K562 (cell line): ENCODE measurements at regions not wholly inside any gene's neighbourhood (a gene's known extent, or its start where the extent isn't known, plus 50 kb on each side); places are given as distances from the start of the nearest gene placed in this dataset.

ENCODE experiments used
- ATAC-seq: fragments of 200-7000 bp; cut with Tn5 transposase; 3 replicates; pipeline ENCODE4 v1.9.1; 2020; ENCODE audit warnings: moderate library complexity
- BruUV-seq: library from RNA; stranded (reverse); fragments of 400-500 nt; replicated peaks from 2 replicates; lab custom pipeline; 2021; lab: Mats Ljungman, UMichigan
- CTCF ChIA-PET: fragments of 300-600 bp; formaldehyde crosslinking; extraction: SDS; loops from one replicate; lab custom pipeline; 2021; ENCODE audit warnings: low intra/inter-chr PET ratio; lab: Yijun Ruan, JAX
- POLR2A ChIA-PET: fragments of 300-600, 350-650 bp; sonication (Branson Sonifier 250); formaldehyde crosslinking; extraction: SDS; loops from one replicate; lab custom pipeline; 2021; ENCODE audit warnings: antibody characterized with exemption, inconsistent platforms; lab: Yijun Ruan, JAX
- DNase-seq, 4 experiments: peaks; one replicate each; pipeline versions ENCODE4 v3.0.0 to v3.0.0-alpha.2; 2011 to 2018; ENCODE audit warnings: low spot score in 3 of 4, mixed read lengths in 3 of 4; ENCODE audit errors: extremely low read depth in 1 of 4
- FAIRE-seq: peaks from 2 replicates; lab custom pipeline; 2011; peaks lifted over from hg19 to GRCh38; lab: Jason Lieb, UNC
- H2AFZ ChIP-seq: 2 replicates; pipeline ENCODE4 v1.6.0; 2011; ENCODE audit warnings: low read depth, low read length, control low read depth, inconsistent platforms
- H3K27ac ChIP-seq: fragments of 200-600 bp; 3 replicates; pipeline ENCODE4 v1.8.0; 2011; ENCODE audit warnings: low read depth, mild to moderate bottlenecking, control low read depth, inconsistent platforms, low read length, moderate library complexity, mixed read lengths; ENCODE audit errors: extremely low read depth
- H3K27me3 ChIP-seq, 2 experiments: fragments of 300-600 bp in 1 of 2; 2 replicates in 1 of 2; 3 replicates in 1 of 2; pipeline versions ENCODE4 v1.6.0 to v1.8.0; 2011; ENCODE audit warnings: inconsistent platforms in 2 of 2, low read length in 2 of 2, mild to moderate bottlenecking in 1 of 2, mixed read lengths in 1 of 2, moderate library complexity in 1 of 2; ENCODE audit not compliant: control insufficient read depth in 2 of 2, insufficient read depth in 2 of 2
- H3K36me3 ChIP-seq: fragments of 300-600 bp; 3 replicates; pipeline ENCODE4 v1.8.0; 2011; ENCODE audit warnings: mild to moderate bottlenecking, low read length, inconsistent platforms; ENCODE audit not compliant: control insufficient read depth, insufficient read depth
- H3K4me1 ChIP-seq, 2 experiments: fragments of 200-600 bp in 1 of 2; replicated peaks in 1 of 2; 2 replicates in 1 of 2; 3 replicates in 1 of 2; pipeline versions ENCODE4 v1.5.1 to v1.8.0; 2011; ENCODE audit warnings: inconsistent platforms in 2 of 2, low read length in 2 of 2, mild to moderate bottlenecking in 1 of 2, mixed read lengths in 1 of 2, moderate library complexity in 1 of 2; ENCODE audit not compliant: control insufficient read depth in 2 of 2, insufficient read depth in 2 of 2
- H3K4me2 ChIP-seq: 2 replicates; pipeline ENCODE4 v1.6.1; 2011; ENCODE audit warnings: low read length, control low read depth, inconsistent platforms, mixed read lengths; ENCODE audit not compliant: insufficient read depth
- H3K4me3 ChIP-seq: fragments of 200-600 bp; sonication (generic), shearing (Covaris generic); 2 replicates; pipeline ENCODE4 v1.5.1; 2016; ENCODE audit warnings: control low read depth, inconsistent platforms
- H3K79me2 ChIP-seq: fragments of 200-600 bp; 3 replicates; pipeline ENCODE4 v1.8.0; 2011; ENCODE audit warnings: low read length, inconsistent platforms; ENCODE audit not compliant: control insufficient read depth, insufficient read depth
- H3K9ac ChIP-seq, 2 experiments: 2 replicates each; pipeline versions ENCODE4 v1.6.0 to v1.6.1; 2011; ENCODE audit warnings: low read depth in 2 of 2, low read length in 2 of 2, control low read depth in 1 of 2, inconsistent platforms in 1 of 2, mild to moderate bottlenecking in 1 of 2, mixed read lengths in 1 of 2; ENCODE audit not compliant: insufficient read depth in 1 of 2
- H3K9me1 ChIP-seq: one replicate; pipeline ENCODE4 v1.6.0; 2011; ENCODE audit warnings: inconsistent platforms, mild to moderate bottlenecking, low read length, moderate library complexity; ENCODE audit not compliant: control insufficient read depth, insufficient read depth
- H3K9me3 ChIP-seq: replicated peaks from 2 replicates; pipeline ENCODE4 v1.5.1; 2011; ENCODE audit warnings: low read depth, low read length, inconsistent platforms; ENCODE audit not compliant: control insufficient read depth, insufficient read depth
- H4K20me1 ChIP-seq: replicated peaks from 2 replicates; pipeline ENCODE4 v1.6.1; 2011; ENCODE audit warnings: low read length, inconsistent platforms, mixed read lengths; ENCODE audit not compliant: control insufficient read depth, insufficient read depth
- CBX1 ChIP-seq: sonication (generic); IDR thresholded peaks from 2 replicates; pipeline ENCODE4 v1.6.1; 2016; ENCODE audit warnings: antibody characterized with exemption, low read depth, mild to moderate bottlenecking
- CHD2 ChIP-seq: IDR thresholded peaks from 2 replicates; pipeline ENCODE4 v1.6.1; 2011; ENCODE audit warnings: low read depth, low read length
- FOSL1 ChIP-seq: fragments of 200-800 bp; sonication (Bioruptor generic); conservative IDR thresholded peaks from 2 replicates; pipeline ENCODE4 v1.6.1; 2016; ENCODE audit warnings: missing genetic modification characterization, missing compliant biosample characterization
- HMG20A ChIP-seq: fragments of 450-650 bp; formaldehyde crosslinking; conservative IDR thresholded peaks from 2 replicates; pipeline ENCODE4 v1.4.0; 2020; ENCODE audit warnings: mild to moderate bottlenecking, mixed read lengths
- ZNF76 ChIP-seq: fragments of 250-450 bp; sonication (Bioruptor Pico); IDR thresholded peaks from 2 replicates; pipeline ENCODE4 v1.4.0; 2020; ENCODE audit warnings: mild to moderate bottlenecking, moderate library complexity, borderline replicate concordance
- WGBS: fragments of 100-300 bp; shearing (Covaris generic); methylation state at CpG from one replicate; pipeline ENCODE4 v1.1.6; 2016; ENCODE audit warnings: low coverage, mixed read lengths; ENCODE audit not compliant: insufficient coverage; ENCODE audit errors: missing lambda C conversion rate; 5-methylcytosine and 5-hydroxymethylcytosine counted together
- in situ Hi-C: fragments of 300-500 bp; cut with MboI; formaldehyde crosslinking; loops from 4 replicates; pipeline ENCODE4 v1.15.0; 2018; ENCODE audit warnings: inconsistent platforms, mixed read lengths
- intact Hi-C: fragments of 100-400 bp; cut with micrococcal nuclease; formaldehyde crosslinking; loops from 2 replicates; pipeline ENCODE4 v1.14.2; 2022
- TF ChIP-seq, protein P1 (sequence below): fragments of 450-650 bp; IDR thresholded peaks from 2 replicates; pipeline ENCODE4 v1.6.1; 2016; ENCODE audit warnings: borderline replicate concordance
- TF ChIP-seq, protein P2 (sequence below): sonication (generic); formaldehyde crosslinking; IDR thresholded peaks from 2 replicates; pipeline ENCODE4 v1.8.1; 2022; ENCODE audit warnings: missing genetic modification reagents
- TF ChIP-seq, protein P3 (sequence below): fragments of 450-650 bp; formaldehyde crosslinking; IDR thresholded peaks from 2 replicates; pipeline ENCODE4 v1.4.0; 2020; ENCODE audit warnings: mild to moderate bottlenecking, moderate library complexity

DNA sequence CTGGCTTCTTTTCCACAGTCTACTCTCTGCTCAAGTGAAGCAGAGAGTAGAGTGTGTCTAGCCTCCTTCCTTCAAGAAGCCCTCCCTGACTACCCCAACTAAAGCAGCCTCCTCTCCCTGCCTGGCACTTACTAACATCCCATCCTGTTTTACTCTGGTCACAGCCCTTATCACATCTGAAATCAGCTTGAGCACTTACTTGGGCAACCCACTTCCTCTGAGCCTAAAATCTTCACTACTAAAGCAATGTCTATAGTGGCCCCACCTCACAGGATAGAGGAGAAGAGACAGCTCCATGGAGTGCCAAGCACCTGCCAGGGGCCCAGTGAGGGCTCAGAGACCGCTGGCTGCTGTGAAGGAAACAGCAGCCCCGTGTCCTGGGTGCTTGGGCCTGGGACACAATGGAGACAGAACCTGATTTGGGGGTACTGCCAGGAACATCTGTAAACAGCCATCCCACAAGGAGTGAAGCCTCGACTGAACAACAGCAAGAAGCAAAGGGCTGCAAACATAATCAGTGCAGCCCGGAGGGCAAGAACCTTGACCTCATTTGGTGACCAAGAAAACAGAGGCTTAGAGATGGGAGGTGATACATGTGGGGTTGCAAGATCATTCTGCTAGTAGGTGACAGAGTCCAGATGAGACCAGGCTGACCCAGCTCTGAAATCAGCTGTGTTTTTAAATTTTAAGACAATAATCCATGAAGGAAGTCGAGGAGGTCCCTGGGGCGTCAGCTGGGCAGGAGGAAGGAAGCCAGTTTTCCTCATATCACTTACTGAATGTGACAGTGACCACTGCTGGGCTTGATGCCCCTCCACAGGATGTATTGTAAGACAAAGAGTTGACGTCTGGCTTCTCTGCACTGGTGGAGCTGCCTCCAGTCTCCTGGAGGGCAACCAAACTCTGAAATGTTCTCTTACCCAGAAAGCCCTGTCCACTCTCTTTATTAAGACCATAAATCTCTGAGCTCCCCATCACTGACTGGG is 710.6 kb downstream of the MATN1 start:
- intact Hi-C loops, result no loop called here

More for the DNA sequence above, 710.6 kb downstream of the MATN1 start:
- H3K4me2 ChIP-seq, result no peak overlapping the region
- DNase-seq (no peak), FAIRE-seq (no peak), ATAC-seq (no peak)
- no TSS peak for BruUV-seq
- CTCF ChIA-PET, result no interaction called here
- H3K9me1 ChIP-seq, result no peaks in the 10 kb centered on the region
- no peaks in the 10 kb centered on the region for H4K20me1 ChIP-seq
- 0% methylated on average over 7 of the region's 7 CpGs for WGBS
- no peaks in the 10 kb centered on the region for H3K79me2 ChIP-seq
- H2AFZ ChIP-seq, result no peak overlapping the region
- no peak for TF ChIP-seq ZNF76 (CRISPR knock-in tag)
- TF ChIP-seq HMG20A (CRISPR knock-in tag), result no peak
- TF ChIP-seq, protein P1, sequence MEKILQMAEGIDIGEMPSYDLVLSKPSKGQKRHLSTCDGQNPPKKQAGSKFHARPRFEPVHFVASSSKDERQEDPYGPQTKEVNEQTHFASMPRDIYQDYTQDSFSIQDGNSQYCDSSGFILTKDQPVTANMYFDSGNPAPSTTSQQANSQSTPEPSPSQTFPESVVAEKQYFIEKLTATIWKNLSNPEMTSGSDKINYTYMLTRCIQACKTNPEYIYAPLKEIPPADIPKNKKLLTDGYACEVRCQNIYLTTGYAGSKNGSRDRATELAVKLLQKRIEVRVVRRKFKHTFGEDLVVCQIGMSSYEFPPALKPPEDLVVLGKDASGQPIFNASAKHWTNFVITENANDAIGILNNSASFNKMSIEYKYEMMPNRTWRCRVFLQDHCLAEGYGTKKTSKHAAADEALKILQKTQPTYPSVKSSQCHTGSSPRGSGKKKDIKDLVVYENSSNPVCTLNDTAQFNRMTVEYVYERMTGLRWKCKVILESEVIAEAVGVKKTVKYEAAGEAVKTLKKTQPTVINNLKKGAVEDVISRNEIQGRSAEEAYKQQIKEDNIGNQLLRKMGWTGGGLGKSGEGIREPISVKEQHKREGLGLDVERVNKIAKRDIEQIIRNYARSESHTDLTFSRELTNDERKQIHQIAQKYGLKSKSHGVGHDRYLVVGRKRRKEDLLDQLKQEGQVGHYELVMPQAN, result no peak
- TF ChIP-seq, protein P2, sequence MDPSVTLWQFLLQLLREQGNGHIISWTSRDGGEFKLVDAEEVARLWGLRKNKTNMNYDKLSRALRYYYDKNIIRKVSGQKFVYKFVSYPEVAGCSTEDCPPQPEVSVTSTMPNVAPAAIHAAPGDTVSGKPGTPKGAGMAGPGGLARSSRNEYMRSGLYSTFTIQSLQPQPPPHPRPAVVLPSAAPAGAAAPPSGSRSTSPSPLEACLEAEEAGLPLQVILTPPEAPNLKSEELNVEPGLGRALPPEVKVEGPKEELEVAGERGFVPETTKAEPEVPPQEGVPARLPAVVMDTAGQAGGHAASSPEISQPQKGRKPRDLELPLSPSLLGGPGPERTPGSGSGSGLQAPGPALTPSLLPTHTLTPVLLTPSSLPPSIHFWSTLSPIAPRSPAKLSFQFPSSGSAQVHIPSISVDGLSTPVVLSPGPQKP (CRISPR knock-in tag), result no peak
- no peak for TF ChIP-seq CBX1
- TF ChIP-seq, protein P3, sequence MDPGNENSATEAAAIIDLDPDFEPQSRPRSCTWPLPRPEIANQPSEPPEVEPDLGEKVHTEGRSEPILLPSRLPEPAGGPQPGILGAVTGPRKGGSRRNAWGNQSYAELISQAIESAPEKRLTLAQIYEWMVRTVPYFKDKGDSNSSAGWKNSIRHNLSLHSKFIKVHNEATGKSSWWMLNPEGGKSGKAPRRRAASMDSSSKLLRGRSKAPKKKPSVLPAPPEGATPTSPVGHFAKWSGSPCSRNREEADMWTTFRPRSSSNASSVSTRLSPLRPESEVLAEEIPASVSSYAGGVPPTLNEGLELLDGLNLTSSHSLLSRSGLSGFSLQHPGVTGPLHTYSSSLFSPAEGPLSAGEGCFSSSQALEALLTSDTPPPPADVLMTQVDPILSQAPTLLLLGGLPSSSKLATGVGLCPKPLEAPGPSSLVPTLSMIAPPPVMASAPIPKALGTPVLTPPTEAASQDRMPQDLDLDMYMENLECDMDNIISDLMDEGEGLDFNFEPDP (CRISPR knock-in tag), result no peak
- TF ChIP-seq CHD2, result no peak
- TF ChIP-seq FOSL1 (tag), result no peak
- H3K27me3 ChIP-seq, result no peaks in the 10 kb centered on the region; a peak in 1 of 5 replicates
- in situ Hi-C loops, result no loop called here
- POLR2A ChIA-PET, result no interaction called here
- H3K27ac ChIP-seq, result no peak overlapping the region
- H3K9me3 ChIP-seq, result no peaks in the 10 kb centered on the region
- H3K4me1 ChIP-seq, result no peaks in the 10 kb centered on the region; a peak in 1 of 5 replicates
- H3K9ac ChIP-seq, result no peak overlapping the region
- H3K4me3 ChIP-seq, result no peak overlapping the region
- no peaks in the 10 kb centered on the region for H3K36me3 ChIP-seq
